HEK293T (cell line): ENCODE measurements at regions not wholly inside any gene's neighbourhood (a gene's known extent, or its start where the extent isn't known, plus 50 kb on each side); places are given as distances from the start of the nearest gene placed in this dataset.

Experiments used
- CTCF ChIA-PET: fragments of 350-600 bp; formaldehyde crosslinking; extraction: SDS; loops from one replicate; lab custom pipeline; 2021; ENCODE audit warnings: antibody characterized with exemption, inconsistent platforms; lab: Yijun Ruan, JAX
- POLR2A ChIA-PET: fragments of 350-600 bp; formaldehyde crosslinking; extraction: SDS; loops from one replicate; lab custom pipeline; 2020; ENCODE audit warnings: antibody characterized with exemption, inconsistent platforms; lab: Yijun Ruan, JAX
- DNase-seq: peaks from one replicate; pipeline ENCODE4 v3.0.0; 2012; ENCODE audit warnings: mixed read lengths; ENCODE audit errors: extremely low spot score
- ARNT ChIP-seq: fragments of 450-650 bp; IDR thresholded peaks from 2 replicates; pipeline ENCODE4 v1.6.1; 2017; ENCODE audit warnings: mild to moderate bottlenecking
- BHLHE40 ChIP-seq: fragments of 450-650 bp; IDR thresholded peaks from 2 replicates; pipeline ENCODE4 v1.6.1; 2016; ENCODE audit warnings: mild to moderate bottlenecking, moderate library complexity, borderline replicate concordance
- CTBP1 ChIP-seq: fragments of 450-650 bp; IDR thresholded peaks from 2 replicates; pipeline ENCODE4 v1.6.1; 2016; ENCODE audit warnings: borderline replicate concordance
- ELF4 ChIP-seq: fragments of 450-650 bp; IDR thresholded peaks from 2 replicates; pipeline ENCODE4 v1.6.1; 2017; ENCODE audit warnings: antibody characterized with exemption
- FOXA1 ChIP-seq: fragments of 450-650 bp; IDR thresholded peaks from 2 replicates; pipeline ENCODE4 v1.6.1; 2016; ENCODE audit warnings: mild to moderate bottlenecking
- FOXK2 ChIP-seq: fragments of 450-650 bp; IDR thresholded peaks from 2 replicates; pipeline ENCODE4 v1.6.1; 2016; ENCODE audit warnings: mild to moderate bottlenecking
- FOXM1 ChIP-seq: fragments of 450-650 bp; IDR thresholded peaks from 2 replicates; pipeline ENCODE4 v1.6.1; 2017; ENCODE audit warnings: mild to moderate bottlenecking, borderline replicate concordance
- HDGF ChIP-seq: fragments of 450-650 bp; IDR thresholded peaks from 2 replicates; pipeline ENCODE4 v1.6.1; 2017; ENCODE audit warnings: antibody characterized with exemption, borderline replicate concordance
- L3MBTL2 ChIP-seq: fragments of 450-650 bp; conservative IDR thresholded peaks from 2 replicates; pipeline ENCODE4 v1.6.1; 2016; ENCODE audit warnings: mild to moderate bottlenecking
- LEF1 ChIP-seq: fragments of 450-650 bp; IDR thresholded peaks from 2 replicates; pipeline ENCODE4 v1.6.1; 2017; ENCODE audit warnings: mild to moderate bottlenecking, borderline replicate concordance
- NFRKB ChIP-seq: fragments of 450-650 bp; IDR thresholded peaks from 2 replicates; pipeline ENCODE4 v1.6.1; 2016; ENCODE audit warnings: mild to moderate bottlenecking, moderate library complexity
- PKNOX1 ChIP-seq: fragments of 450-650 bp; IDR thresholded peaks from 2 replicates; pipeline ENCODE4 v1.6.1; 2016
- SP1 ChIP-seq: fragments of 450-650 bp; IDR thresholded peaks from 2 replicates; pipeline ENCODE4 v1.6.1; 2017
- SUZ12 ChIP-seq: fragments of 450-650 bp; IDR thresholded peaks from 2 replicates; pipeline ENCODE4 v1.6.1; 2016; ENCODE audit warnings: mild to moderate bottlenecking
- TARDBP ChIP-seq: fragments of 450-650 bp; IDR thresholded peaks from 2 replicates; pipeline ENCODE4 v1.6.1; 2016
- ZNF384 ChIP-seq: fragments of 450-650 bp; IDR thresholded peaks from 2 replicates; pipeline ENCODE4 v1.6.1; 2016

DNA sequence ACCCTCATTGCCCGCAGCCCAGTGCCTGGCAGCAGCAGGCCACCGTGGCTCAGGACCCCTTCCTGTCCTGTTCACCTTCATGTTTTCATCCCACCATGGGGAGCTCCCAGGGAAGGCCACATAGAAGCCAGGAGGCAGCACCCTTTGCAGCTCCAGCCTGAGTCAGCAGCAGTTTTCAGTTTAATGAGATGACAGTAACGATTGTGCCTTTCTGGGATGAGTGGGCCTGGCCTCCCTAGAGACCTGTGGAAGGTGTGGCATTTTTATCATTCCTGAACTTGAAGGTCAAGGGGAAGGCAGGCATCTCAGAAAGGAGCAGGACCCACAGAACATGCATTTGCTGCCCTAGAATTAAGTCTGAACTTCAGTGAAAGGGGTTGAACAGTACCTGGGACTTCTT is 532.8 kb downstream of the FUT8 start:
- ChIA-PET POLR2A (no interaction called here), CTCF (no interaction called here)
- no peak for DNase-seq
- TF ChIP-seq PKNOX1 (no peak), LEF1 (no peak), FOXA1 (no peak), BHLHE40 (no peak), FOXM1 (no peak)

DNA sequence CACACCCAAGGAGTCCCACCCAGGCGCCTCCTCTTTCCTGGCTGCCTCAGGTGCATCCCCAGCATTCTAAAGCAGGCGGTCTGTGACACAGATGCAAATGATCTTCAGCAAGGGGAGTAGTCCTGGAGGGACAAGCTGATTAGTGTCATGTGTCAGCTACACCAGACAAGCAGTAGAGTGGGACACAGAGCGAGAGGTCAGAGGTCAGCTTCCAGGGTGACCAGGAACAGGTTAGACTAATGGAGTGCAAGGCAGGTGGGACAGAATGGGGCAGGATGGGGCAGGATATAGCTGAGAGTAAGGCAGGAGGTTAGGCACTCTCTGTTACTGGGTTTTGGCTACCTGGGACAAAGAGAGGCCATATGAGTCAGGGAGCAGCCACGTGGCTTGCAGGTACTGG is 534.0 kb downstream of the FUT8 start:
- TF ChIP-seq CTBP1 (no peak), ZNF384 (no peak), L3MBTL2 (no peak), SP1 (no peak)
- DNase-seq = no peak
- POLR2A ChIA-PET = no interaction called here
- CTCF ChIA-PET = no interaction called here

- DNase-seq = no peak
- no peak for TF ChIP-seq ZNF384
- ChIA-PET POLR2A (no interaction called here), CTCF (interaction anchor here (0.8 kb wide), 1 partner anchor 8 kb away, joined by 3 read pairs; no protein-coding TSS in a partner anchor)
Measured at GRCh38 chr14:65948302-65948701, 535.8 kb downstream of the FUT8 start.

DNA sequence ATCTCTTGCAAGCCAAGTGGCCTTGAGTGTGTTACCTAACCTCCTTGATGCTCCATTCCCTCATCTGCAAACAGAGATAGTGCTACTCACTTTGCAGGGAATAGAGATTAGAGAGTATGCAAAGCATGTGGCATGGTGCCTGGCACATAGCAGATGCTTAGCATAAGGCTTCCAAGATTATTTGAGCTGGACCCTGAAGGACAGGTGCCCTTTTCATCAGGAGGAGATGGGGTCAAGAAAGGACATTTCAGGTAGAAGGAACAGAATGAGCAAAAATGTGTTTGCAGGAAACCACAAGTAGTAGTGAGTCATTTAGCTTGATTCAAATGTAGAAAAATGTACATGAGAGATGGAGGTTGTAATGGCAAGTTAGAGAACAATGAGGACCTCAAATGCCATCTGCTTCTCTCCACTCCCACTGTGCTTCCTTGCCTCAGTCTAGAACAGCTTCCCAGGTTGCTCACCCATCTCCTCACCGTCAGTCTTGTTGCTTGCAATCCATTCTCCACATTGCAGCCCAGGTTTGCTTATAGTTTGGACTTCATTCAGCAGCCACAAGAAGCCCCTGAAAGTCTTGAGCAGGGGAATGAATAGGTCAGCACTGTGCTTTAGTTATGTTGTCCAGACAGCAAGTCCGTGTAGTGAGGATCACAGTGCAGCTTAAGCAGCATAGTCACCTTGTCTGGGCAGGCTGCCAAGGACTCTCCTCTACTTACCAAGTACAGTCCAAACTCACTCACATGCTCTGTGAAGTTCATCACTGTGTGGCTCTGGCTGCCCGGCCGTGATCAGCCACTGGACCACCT is 536.3 kb upstream of the CCDC196 start:
- ChIA-PET POLR2A (no interaction called here), CTCF (interaction anchor here (2.6 kb wide), 1 partner anchor 10 kb away, joined by 16 read pairs; no protein-coding TSS in a partner anchor)
- TF ChIP-seq L3MBTL2 = no peak
- TF ChIP-seq ARNT = no peak
- TF ChIP-seq SP1 = no peak
- TF ChIP-seq HDGF = no peak
- no peak for TF ChIP-seq SUZ12
- TF ChIP-seq NFRKB = no peak
- TF ChIP-seq ZNF384 = no peak
- no peak for TF ChIP-seq ELF4
- no peak for TF ChIP-seq FOXK2
- TF ChIP-seq FOXA1 = no peak
- no peak for TF ChIP-seq CTBP1
- TF ChIP-seq LEF1 = no peak
- TF ChIP-seq FOXM1 = no peak
- no peak for TF ChIP-seq BHLHE40
- TF ChIP-seq PKNOX1 = no peak
- peak; percentile 13 for DNase-seq

GRCh38 chr14:65954942-65955341 is 531.2 kb upstream of the CCDC196 start:
- DNase-seq = no peak
- no peak for TF ChIP-seq HDGF
- TF ChIP-seq FOXA1 = no peak
- no peak for TF ChIP-seq SUZ12
- TF ChIP-seq L3MBTL2 = no peak
- TF ChIP-seq NFRKB = no peak
- TF ChIP-seq FOXK2 = no peak
- CTCF ChIA-PET = interaction anchor here (0.6 kb wide), 1 partner anchor 791 kb away, joined by 3 read pairs; no protein-coding TSS in a partner anchor
- POLR2A ChIA-PET = no interaction called here

GRCh38 chr14:65957631-65958205 is 528.5 kb upstream of the CCDC196 start:
- no peak for DNase-seq
- ChIA-PET POLR2A (no interaction called here), CTCF (interaction anchor here (0.8 to 3.3 kb wide), 3 partner anchors 7 to 546 kb away, joined by 3 to 16 read pairs (median 3); no protein-coding TSS in a partner anchor)
- no peak for TF ChIP-seq TARDBP
- no peak for TF ChIP-seq ARNT
- TF ChIP-seq FOXA1 = no peak
- TF ChIP-seq CTBP1 = no peak
- no peak for TF ChIP-seq L3MBTL2
- no peak for TF ChIP-seq ELF4

DNA sequence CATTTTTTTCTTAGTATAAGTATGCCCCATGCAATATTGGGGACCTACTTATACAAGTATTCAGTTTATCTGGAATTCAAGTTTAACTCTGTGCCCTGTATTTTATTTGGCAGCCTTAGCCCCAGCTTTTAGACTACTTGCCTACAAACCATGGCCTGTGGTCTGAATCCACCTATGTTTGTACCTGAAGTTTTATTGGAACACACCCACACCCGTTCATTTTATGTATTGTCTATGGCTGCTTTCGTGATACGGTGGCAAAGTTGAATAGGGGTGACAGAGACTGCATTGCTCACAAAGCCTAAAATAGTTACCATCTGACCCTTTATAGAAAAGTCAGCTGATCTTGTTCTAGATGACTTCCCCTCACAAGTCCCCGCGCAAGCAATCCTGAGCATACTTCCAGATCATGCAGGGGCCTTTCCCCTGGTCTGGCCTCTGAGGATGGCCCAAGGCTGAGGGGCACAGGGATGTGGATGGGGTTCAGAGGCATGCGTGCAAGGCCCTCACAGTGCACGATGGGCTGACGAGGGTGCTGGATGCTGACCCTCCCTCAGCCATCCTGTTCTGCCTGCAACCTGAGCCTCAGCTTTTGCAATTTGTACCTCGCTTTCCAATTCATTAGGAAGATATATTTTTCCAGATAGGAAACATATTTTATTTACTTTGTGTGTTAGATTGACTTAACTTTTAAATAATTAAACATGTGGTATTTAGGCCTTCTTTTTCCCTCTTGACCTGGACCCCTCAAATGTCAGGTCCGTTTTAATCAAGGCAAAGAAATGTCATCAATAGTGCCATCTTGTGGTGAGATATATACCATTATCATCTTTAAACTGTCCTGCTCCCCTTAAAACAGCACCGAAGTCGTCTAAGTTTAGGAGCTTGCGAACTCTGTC is 527.3 kb upstream of the CCDC196 start:
- ChIA-PET POLR2A (interaction anchor here (0.6 kb wide), 1 partner anchor 19 kb away, joined by 3 read pairs; no protein-coding TSS in a partner anchor), CTCF (interaction anchor here (0.7 to 3.3 kb wide), 5 partner anchors 8 to 797 kb away, joined by 3 to 16 read pairs (median 7); no protein-coding TSS in a partner anchor)
- TF ChIP-seq ELF4 (no peak), LEF1 (no peak), SUZ12 (no peak), BHLHE40 (no peak), HDGF (no peak), NFRKB (no peak), TARDBP (no peak), PKNOX1 (no peak), FOXM1 (no peak), ZNF384 (no peak), CTBP1 (no peak), L3MBTL2 (no peak), FOXK2 (no peak), SP1 (no peak), ARNT (no peak), FOXA1 (no peak)

More for the DNA sequence above, 527.3 kb upstream of the CCDC196 start:
- peak; percentile 39 for DNase-seq
